SU-DHL-6 (cell line): ENCODE measurements at regions not wholly inside any gene's neighbourhood (a gene's known extent, or its start where the extent isn't known, plus 50 kb on each side); places are given as distances from the start of the nearest gene placed in this dataset.

Source experiments
- CTCF ChIP-seq: fragments of 200-600 bp; sonication (generic); IDR thresholded peaks from one replicate; pipeline ENCODE4 v1.5.1; 2017; ENCODE audit warnings: antibody characterized with exemption, mild to moderate bottlenecking, low read length, moderate library complexity; ENCODE audit not compliant: insufficient read depth, poor library complexity, severe bottlenecking
- EZH2phosphoT487 ChIP-seq: fragments of 200-600 bp; sonication (generic), shearing (Covaris generic); conservative IDR thresholded peaks from 2 replicates; pipeline ENCODE4 v1.6.1; 2018; ENCODE audit warnings: mild to moderate bottlenecking, antibody characterized with exemption, low read length, moderate library complexity, mixed read lengths

- TF ChIP-seq CTCF (no peak), EZH2phosphoT487 (no peak)
Observed at GRCh38 chr10:28408237-28408777, 105.4 kb upstream of the MPP7 start.
